Ishikawa (cell line): ENCODE measurements at regions not wholly inside any gene's neighbourhood (a gene's known extent, or its start where the extent isn't known, plus 50 kb on each side); places are given as distances from the start of the nearest gene placed in this dataset.

Experiments
- CEBPB ChIP-seq: IDR thresholded peaks from 2 replicates; pipeline ENCODE4 v1.6.1; 2012
- CREB1 ChIP-seq: IDR thresholded peaks from 2 replicates; pipeline ENCODE4 v1.6.1; 2012; ENCODE audit warnings: low read depth
- EGR1 ChIP-seq: IDR thresholded peaks from 2 replicates; pipeline ENCODE4 v1.6.1; 2012
- EP300 ChIP-seq: IDR thresholded peaks from 2 replicates; pipeline ENCODE4 v1.6.1; 2012; ENCODE audit warnings: borderline replicate concordance
- FOXM1 ChIP-seq: IDR thresholded peaks from 2 replicates; pipeline ENCODE4 v1.6.1; 2012; ENCODE audit warnings: low read depth, borderline replicate concordance
- MAX ChIP-seq: IDR thresholded peaks from 2 replicates; pipeline ENCODE4 v1.6.1; 2012
- NFIC ChIP-seq: IDR thresholded peaks from 2 replicates; pipeline ENCODE4 v1.6.1; 2012
- RAD21 ChIP-seq: IDR thresholded peaks from 2 replicates; pipeline ENCODE4 v1.6.1; 2012; ENCODE audit warnings: low read depth
- REST ChIP-seq: IDR thresholded peaks from 2 replicates; pipeline ENCODE4 v1.6.1; 2012; ENCODE audit warnings: low read depth, mild to moderate bottlenecking
- TAF1 ChIP-seq: IDR thresholded peaks from 2 replicates; pipeline ENCODE4 v1.6.1; 2012; ENCODE audit warnings: low read depth, mild to moderate bottlenecking
- TCF12 ChIP-seq: IDR thresholded peaks from 2 replicates; pipeline ENCODE4 v1.6.1; 2012; ENCODE audit warnings: low read depth
- TEAD4 ChIP-seq: IDR thresholded peaks from 2 replicates; pipeline ENCODE4 v1.6.1; 2012
- USF1 ChIP-seq: IDR thresholded peaks from 2 replicates; pipeline ENCODE4 v1.6.1; 2012
- YY1 ChIP-seq: IDR thresholded peaks from 2 replicates; pipeline ENCODE4 v1.6.1; 2012; ENCODE audit warnings: low read depth
- ZBTB7A ChIP-seq: IDR thresholded peaks from 2 replicates; pipeline ENCODE4 v1.6.1; 2012; ENCODE audit warnings: low read depth

- no peak for TF ChIP-seq CEBPB
- no peak for TF ChIP-seq MAX
- no peak for TF ChIP-seq RAD21
- TF ChIP-seq YY1: no peak
- no peak for TF ChIP-seq EGR1
- no peak for TF ChIP-seq EP300
- TF ChIP-seq USF1: no peak
- no peak for TF ChIP-seq CREB1
Measured at GRCh38 chr2:67883316-67884087, 179.3 kb downstream of the C1D start.

- no peak for TF ChIP-seq MAX
- no peak for TF ChIP-seq CEBPB
- TF ChIP-seq NFIC: no peak
- no peak for TF ChIP-seq TEAD4
- no peak for TF ChIP-seq EP300
- no peak for TF ChIP-seq TAF1
- TF ChIP-seq CREB1: no peak
- TF ChIP-seq ZBTB7A: no peak
- TF ChIP-seq USF1: no peak
- TF ChIP-seq REST: no peak
- TF ChIP-seq TCF12: no peak
- TF ChIP-seq FOXM1: no peak
- TF ChIP-seq EGR1: no peak
- TF ChIP-seq RAD21: no peak
- TF ChIP-seq YY1: no peak
Measured at GRCh38 chr2:67888351-67889005, 174.3 kb downstream of the C1D start.

- TF ChIP-seq RAD21 (no peak), EP300 (no peak), YY1 (no peak), ZBTB7A (no peak), TCF12 (no peak), EGR1 (no peak), FOXM1 (no peak), TAF1 (no peak), CREB1 (no peak), REST (no peak), NFIC (no peak), USF1 (no peak), CEBPB (no peak), TEAD4 (no peak), MAX (no peak)
Measured at GRCh38 chr2:67889056-67889455, 173.7 kb downstream of the C1D start.

- TF ChIP-seq YY1 (no peak), TAF1 (no peak), CEBPB (no peak), NFIC (no peak), TCF12 (no peak), TEAD4 (no peak), FOXM1 (no peak), EGR1 (no peak), CREB1 (no peak), ZBTB7A (no peak), REST (no peak), MAX (no peak), EP300 (no peak), USF1 (no peak), RAD21 (no peak)
Measured at GRCh38 chr2:67891642-67892041, 171.2 kb downstream of the C1D start.
